GM18505 (cell line): ENCODE measurements at regions not wholly inside any gene's neighbourhood (a gene's known extent, or its start where the extent isn't known, plus 50 kb on each side); places are given as distances from the start of the nearest gene placed in this dataset.

Experiments
- ATAC-seq: cut with Tn5 transposase; IDR thresholded peaks from one replicate; pipeline ENCODE4 v1.9.1; 2021; ENCODE audit not compliant: unreplicated experiment
- POLR2A ChIP-seq: IDR thresholded peaks from 4 replicates; pipeline ENCODE4 v1.6.1; 2011; ENCODE audit warnings: borderline replicate concordance; ENCODE audit not compliant: insufficient read depth, insufficient read length; ENCODE audit errors: extremely low read depth

- no peak for ATAC-seq
- no peak for TF ChIP-seq POLR2A
Observed at GRCh38 chr2:2840681-2841300, 509.7 kb upstream of the MYT1L start.

- no peak for TF ChIP-seq POLR2A
- no peak for ATAC-seq
Observed at GRCh38 chr2:2839782-2840531, 508.9 kb upstream of the MYT1L start.

DNA sequence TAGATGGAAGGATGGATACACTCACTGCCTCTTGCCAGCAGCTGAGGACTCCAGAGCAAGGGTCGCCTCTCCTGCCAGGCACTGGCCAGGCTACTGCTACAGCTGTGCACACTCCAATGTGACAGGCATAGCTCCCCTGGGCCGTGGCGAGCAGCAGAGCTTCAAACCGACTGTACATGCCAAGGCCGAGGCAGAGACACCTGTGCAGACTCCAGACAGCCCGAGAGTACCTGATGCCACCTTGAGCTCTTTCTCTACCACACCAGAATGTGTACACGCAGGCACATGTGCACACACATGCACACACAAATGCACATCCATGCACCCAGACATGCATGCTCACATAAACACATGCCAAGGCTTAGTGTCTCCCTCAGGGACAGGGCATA, 508.3 kb upstream of the MYT1L start:
- no peak for ATAC-seq
- no peak for TF ChIP-seq POLR2A

DNA sequence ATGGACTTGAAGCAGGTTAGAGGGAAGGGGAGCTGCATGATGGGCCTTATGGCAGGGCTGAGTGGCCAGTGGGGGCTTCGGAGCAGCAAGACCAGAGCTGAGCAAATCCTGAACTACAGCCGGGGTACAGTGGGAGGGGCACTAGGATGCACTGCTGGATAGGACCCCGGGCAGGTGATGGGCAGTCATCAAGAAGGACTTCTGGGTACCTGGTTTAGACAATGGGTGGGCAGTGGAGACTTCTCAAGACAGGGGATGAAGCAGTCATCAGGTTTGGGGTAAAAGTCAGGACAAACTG, 507.4 kb upstream of the MYT1L start:
- no peak for ATAC-seq
- no peak for TF ChIP-seq POLR2A

GRCh38 chr2:2837746-2838547, 506.9 kb upstream of the MYT1L start:
- no peak for TF ChIP-seq POLR2A
- ATAC-seq = no peak

DNA sequence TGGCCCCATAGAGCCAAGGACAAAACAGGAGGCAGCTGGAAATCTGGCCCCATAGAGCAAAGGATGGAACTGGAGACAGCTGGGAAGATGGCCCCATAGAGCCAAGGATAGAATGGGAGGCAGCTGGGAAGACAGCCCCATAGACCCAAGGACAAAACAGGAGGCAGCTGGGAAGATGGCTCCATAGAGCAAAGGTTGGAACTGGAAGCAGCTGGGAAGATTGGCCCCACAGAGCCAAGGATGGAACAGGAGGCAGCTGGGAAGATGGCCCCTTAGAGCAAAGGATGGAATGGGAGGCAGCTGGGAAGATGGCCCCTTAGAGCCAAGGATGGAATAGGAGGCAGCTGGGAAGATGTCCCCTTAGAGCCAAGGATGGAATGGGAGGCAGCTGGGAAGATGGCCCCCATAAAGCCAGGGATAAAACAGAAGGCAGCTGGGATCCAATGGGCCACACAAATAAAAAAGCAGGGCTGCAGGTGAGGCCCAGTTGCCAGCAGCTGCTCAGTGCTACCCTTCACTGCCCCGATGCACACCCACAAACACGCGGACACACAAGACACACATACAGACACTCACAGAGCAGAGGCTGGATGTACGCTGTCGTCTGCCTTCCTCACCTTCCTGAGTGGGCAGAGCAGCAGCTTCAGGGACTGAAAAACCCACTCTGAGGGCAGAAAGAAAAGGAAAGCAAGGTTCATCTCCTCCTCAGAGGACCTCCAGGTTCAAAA, 505.4 kb upstream of the MYT1L start:
- TF ChIP-seq POLR2A = no peak
- ATAC-seq = no peak

- no peak for TF ChIP-seq POLR2A
- no peak for ATAC-seq
Observed at GRCh38 chr2:2834516-2835254, 503.6 kb upstream of the MYT1L start.

GRCh38 chr2:2834105-2834504, 503.0 kb upstream of the MYT1L start:
- no peak for ATAC-seq

DNA sequence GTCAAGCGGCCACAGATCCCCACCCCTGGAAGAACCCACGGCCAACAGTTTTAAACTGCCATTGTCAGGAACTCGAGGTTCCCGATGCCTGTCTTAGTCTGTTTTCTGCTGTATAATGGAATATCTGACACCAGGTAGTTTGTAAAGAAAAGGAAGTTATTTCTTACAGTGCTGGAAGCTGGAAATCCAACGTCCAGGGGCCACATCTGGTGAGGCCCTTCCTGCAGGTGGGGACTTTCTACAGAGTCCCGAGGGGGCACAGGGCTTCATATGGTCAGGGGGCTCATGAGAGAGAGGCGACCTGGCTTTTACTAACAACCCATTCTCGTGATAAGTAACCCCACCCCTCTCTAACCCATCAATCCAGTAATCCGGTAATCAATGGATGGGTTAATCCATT, 501.6 kb upstream of the MYT1L start:
- ATAC-seq = no peak
- no peak for TF ChIP-seq POLR2A

More at GRCh38 chr2:2834105-2834504, 503.0 kb upstream of the MYT1L start:
- no peak for TF ChIP-seq POLR2A

- ATAC-seq = no peak
- no peak for TF ChIP-seq POLR2A
Observed at GRCh38 chr2:2831633-2832032, 500.6 kb upstream of the MYT1L start.

DNA sequence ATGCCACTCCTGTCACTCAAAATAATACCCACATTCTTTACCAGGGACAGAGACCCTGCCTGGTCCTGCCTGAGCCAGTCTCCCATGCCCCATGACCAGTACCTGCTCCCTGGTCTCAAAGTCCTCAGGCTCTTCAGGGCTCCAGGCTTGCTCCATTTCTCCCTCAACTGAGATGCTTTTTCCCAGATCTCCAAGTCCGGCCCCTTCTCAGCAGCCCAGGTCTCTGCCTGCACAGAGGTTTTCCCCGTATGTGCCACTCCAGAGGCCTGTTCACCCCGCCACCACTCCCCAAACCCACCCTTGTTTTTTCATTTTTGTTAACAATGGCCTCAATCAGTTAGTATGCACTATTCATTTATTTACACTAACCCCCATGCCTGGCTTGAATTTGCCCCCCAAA, 499.5 kb upstream of the MYT1L start:
- TF ChIP-seq POLR2A = no peak
- no peak for ATAC-seq

DNA sequence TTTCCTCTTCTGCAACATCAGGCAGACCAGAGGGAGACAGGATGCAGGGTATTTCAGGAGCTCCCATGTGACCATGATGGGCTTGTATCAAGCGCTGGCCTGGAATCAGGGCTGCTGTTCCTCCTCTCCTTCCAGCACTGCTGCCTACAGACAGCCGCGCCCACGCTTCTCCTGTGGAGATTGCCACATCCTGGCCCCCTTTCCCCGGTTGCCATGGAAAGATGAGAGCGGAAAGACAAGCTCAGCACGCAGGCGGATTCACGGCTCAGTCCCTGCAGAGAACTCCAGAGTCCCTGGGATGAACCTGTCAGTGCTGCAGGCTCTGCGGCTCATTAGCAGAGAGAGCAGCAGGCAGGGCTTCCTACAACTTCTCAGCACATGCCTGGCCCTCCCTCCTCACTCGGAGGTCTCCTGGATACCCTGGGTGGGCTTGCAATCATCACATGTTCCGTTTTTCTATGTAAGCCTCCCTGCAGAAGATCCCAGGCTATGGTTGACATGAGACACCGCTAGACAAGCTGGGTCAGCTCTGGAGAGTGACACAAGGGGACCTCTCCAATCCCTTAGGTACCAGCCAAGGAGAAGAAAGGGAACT, 497.8 kb upstream of the MYT1L start:
- TF ChIP-seq POLR2A = no peak
- no peak for ATAC-seq
